HCT116 (cell line): ENCODE measurements at regions not wholly inside any gene's neighbourhood (a gene's known extent, or its start where the extent isn't known, plus 50 kb on each side); places are given as distances from the start of the nearest gene placed in this dataset.

Experiments
- CTCF ChIP-seq, 3 experiments: fragments of 200-600 bp in 1 of 3; sonication (generic) in 1 of 3; IDR thresholded peaks in 2 of 3; conservative IDR thresholded peaks in 1 of 3; 2 replicates each; pipeline ENCODE4 v1.5.1; 2012 to 2017; ENCODE audit warnings: low read depth in 2 of 3, low read length in 2 of 3, antibody characterized with exemption in 1 of 3, borderline replicate concordance in 1 of 3, control low read depth in 1 of 3, mild to moderate bottlenecking in 1 of 3, mixed read lengths in 1 of 3, mixed run types in 1 of 3, moderate library complexity in 1 of 3; ENCODE audit not compliant: insufficient read depth in 1 of 3
- FOSL1 ChIP-seq: IDR thresholded peaks from 2 replicates; pipeline ENCODE4 v1.6.1; 2012; ENCODE audit warnings: low read depth
- JUND ChIP-seq: IDR thresholded peaks from 2 replicates; pipeline ENCODE4 v1.6.1; 2012
- POLR2AphosphoS5 ChIP-seq: IDR thresholded peaks from 2 replicates; pipeline ENCODE4 v1.6.1; 2011; ENCODE audit warnings: mild to moderate bottlenecking, low read depth, low read length, moderate library complexity
- RAD21 ChIP-seq: IDR thresholded peaks from 2 replicates; pipeline ENCODE4 v1.6.1; 2012; ENCODE audit warnings: low read depth, mild to moderate bottlenecking
- SRF ChIP-seq: IDR thresholded peaks from 2 replicates; pipeline ENCODE4 v1.6.1; 2012; ENCODE audit warnings: low read depth
- TCF7L2 ChIP-seq: IDR thresholded peaks from 2 replicates; pipeline ENCODE4 v1.7.0; 2011; ENCODE audit warnings: borderline replicate concordance, inconsistent platforms; ENCODE audit not compliant: insufficient read depth, insufficient read length; ENCODE audit errors: extremely low read depth
- YY1 ChIP-seq: IDR thresholded peaks from 2 replicates; pipeline ENCODE4 v1.6.1; 2011; ENCODE audit warnings: low read length, low read depth, moderate library complexity, mild to moderate bottlenecking; ENCODE audit not compliant: insufficient replicate concordance; ENCODE audit errors: extremely low read depth
- ZNF274 ChIP-seq: fragments of 200-500 bp; sonication (Bioruptor generic); IDR thresholded peaks from 2 replicates; pipeline ENCODE4 v1.6.1; 2014; ENCODE audit warnings: mild to moderate bottlenecking, low read depth, low read length, inconsistent platforms

DNA sequence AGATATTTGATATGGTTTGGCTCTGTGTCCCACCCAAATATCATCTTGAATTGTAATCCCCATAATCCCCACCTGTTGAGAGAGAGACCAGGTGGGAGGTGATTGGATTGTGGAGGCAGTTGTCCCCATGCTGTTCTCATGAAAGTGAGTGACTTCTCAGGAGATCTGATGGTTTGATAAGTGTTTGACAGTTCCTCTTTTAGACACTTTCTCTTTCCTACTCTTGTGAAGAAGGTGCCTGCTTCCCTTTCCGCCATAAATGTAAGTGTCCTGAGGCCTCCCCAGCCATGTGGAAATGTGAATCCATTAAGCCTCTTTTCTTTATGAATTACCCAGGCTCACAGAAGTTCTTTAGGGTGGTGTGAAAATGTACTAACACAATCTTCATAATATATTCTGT, 1404.0 kb upstream of the ADGRB3 start:
- TF ChIP-seq YY1 (no peak), ZNF274 (no peak), POLR2AphosphoS5 (no peak), TCF7L2 (no peak), CTCF (IDR thresholded peaks at IDR 0.05 in 2 of 3, conservative IDR thresholded peaks at IDR 0.05 in 1 of 3; ENCODE audit: borderline replicate concordance in 1 of 3, insufficient read depth in 1 of 3, low read depth in 2 of 3, low read length in 2 of 3) (no peak), SRF (no peak), JUND (no peak), RAD21 (no peak), FOSL1 (no peak)
